ENCODE measurements at regions not wholly inside any gene's neighbourhood (a gene's known extent, or its start where the extent isn't known, plus 50 kb on each side); places are given as distances from the start of the nearest gene placed in this dataset.
"Not testable (repeated sequence)": the region's sequence is repeated elsewhere in the genome, so short reads cannot be mapped to it uniquely, and the experiment has no call there.

DNA sequence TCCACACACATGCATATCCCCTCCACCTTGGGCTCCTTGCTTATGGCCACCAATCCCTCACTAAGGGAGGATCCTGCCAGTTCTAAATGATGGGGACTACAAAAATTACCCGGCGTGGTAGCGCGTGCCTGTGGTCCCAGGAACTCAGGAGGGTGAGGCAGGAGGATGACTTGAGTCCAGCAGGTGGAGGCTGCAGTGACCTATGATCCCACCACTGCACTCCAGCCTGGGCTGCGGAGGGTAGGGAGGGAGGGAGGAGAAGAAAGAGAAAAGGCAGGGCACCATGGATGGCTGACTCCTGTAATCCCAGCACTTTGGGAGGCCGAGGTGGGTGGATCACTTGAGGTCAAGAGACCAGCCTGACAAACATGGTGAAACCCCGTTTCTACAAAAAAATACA is 66.0 kb upstream of the SPN start:
- 48% methylated on average over 7 of the region's 7 CpGs for WGBS (ENCODE audit: low lambda C conversion rate)
- DNase-seq (ENCODE audit: low spot score); H3K9ac ChIP-seq (ENCODE audit: insufficient read depth, low read depth, low read length); CTCF ChIA-PET (ENCODE audit: low intra/inter-chr PET ratio, low total read pairs); H4K20me1 ChIP-seq (ENCODE audit: insufficient read depth, low read length); H3K27me3 ChIP-seq (ENCODE audit: control insufficient read depth in 1 of 2, insufficient read depth in 2 of 2, low read length in 2 of 2); ATAC-seq; H3K36me3 ChIP-seq (replicated peaks in 1 of 2; ENCODE audit: control insufficient read depth in 1 of 2, insufficient read depth in 2 of 2, low read length in 2 of 2); intact Hi-C loops (cut with micrococcal nuclease; ENCODE audit: unreplicated experiment); H3K9me3 ChIP-seq (ENCODE audit: low read length); FAIRE-seq; BruUV-seq (replicated peaks); H3K27ac ChIP-seq (ENCODE audit: extremely low read length, insufficient read depth, low read length); H3K4me3 ChIP-seq (replicated peaks in 1 of 3; ENCODE audit: insufficient read depth in 1 of 3, low read depth in 2 of 3, low read length in 3 of 3); H2AFZ ChIP-seq (ENCODE audit: low read length); POLR2A ChIA-PET; TF ChIP-seq NR2F6 (IDR thresholded peaks at IDR 0.05): not testable (repeated sequence)
- Histone ChIP-seq H3K4me2 (ENCODE audit: low read depth, low read length) (peak overlapping the region; percentile 18; the same call in 1 of the 2 replicates), H3K79me2 (ENCODE audit: insufficient read depth, low read length) (peaks cover 13% of the 10 kb centered on the region), H3K4me1 (ENCODE audit: insufficient read depth, low read length) (peaks cover 62% of the 10 kb centered on the region)
- in situ Hi-C loops (cut with HindIII; ENCODE audit: extremely low pct_ligation_motif_present, low pct_unique_long_range_greater_than_20kb) = loop anchor here (25.0 kb wide), 1 partner anchor 740 kb away; no protein-coding TSS in a partner anchor
- TF ChIP-seq, protein P1, sequence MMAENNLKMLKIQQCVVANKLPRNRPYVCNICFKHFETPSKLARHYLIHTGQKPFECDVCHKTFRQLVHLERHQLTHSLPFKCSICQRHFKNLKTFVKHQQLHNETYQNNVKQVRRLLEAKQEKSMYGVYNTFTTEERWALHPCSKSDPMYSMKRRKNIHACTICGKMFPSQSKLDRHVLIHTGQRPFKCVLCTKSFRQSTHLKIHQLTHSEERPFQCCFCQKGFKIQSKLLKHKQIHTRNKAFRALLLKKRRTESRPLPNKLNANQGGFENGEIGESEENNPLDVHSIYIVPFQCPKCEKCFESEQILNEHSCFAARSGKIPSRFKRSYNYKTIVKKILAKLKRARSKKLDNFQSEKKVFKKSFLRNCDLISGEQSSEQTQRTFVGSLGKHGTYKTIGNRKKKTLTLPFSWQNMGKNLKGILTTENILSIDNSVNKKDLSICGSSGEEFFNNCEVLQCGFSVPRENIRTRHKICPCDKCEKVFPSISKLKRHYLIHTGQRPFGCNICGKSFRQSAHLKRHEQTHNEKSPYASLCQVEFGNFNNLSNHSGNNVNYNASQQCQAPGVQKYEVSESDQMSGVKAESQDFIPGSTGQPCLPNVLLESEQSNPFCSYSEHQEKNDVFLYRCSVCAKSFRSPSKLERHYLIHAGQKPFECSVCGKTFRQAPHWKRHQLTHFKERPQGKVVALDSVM (CRISPR knock-in tag; IDR thresholded peaks at IDR 0.05) = peak; percentile 94
- TF ChIP-seq HNF4A (CRISPR knock-in tag; IDR thresholded peaks at IDR 0.05) (peak; percentile 37; the same call in 1 of the 2 replicates), ZNF792 (CRISPR knock-in tag; IDR thresholded peaks at IDR 0.05) (0 out of 2 replicates have a peak, but pooled peaks have one; percentile 41), NR2F6 (CRISPR knock-in tag; IDR thresholded peaks at IDR 0.05) (peak; percentile 67; the same call in 1 of the 2 replicates), NR2F1 (CRISPR knock-in tag; IDR thresholded peaks at IDR 0.05) (peak in 1 of 2 experiments; percentile 39; a peak in 1 of 4 replicates), ZMYM3 (CRISPR knock-in tag; IDR thresholded peaks at IDR 0.05) (peak; percentile 64; the same call in 1 of the 2 replicates)
- TF ChIP-seq, protein P2, sequence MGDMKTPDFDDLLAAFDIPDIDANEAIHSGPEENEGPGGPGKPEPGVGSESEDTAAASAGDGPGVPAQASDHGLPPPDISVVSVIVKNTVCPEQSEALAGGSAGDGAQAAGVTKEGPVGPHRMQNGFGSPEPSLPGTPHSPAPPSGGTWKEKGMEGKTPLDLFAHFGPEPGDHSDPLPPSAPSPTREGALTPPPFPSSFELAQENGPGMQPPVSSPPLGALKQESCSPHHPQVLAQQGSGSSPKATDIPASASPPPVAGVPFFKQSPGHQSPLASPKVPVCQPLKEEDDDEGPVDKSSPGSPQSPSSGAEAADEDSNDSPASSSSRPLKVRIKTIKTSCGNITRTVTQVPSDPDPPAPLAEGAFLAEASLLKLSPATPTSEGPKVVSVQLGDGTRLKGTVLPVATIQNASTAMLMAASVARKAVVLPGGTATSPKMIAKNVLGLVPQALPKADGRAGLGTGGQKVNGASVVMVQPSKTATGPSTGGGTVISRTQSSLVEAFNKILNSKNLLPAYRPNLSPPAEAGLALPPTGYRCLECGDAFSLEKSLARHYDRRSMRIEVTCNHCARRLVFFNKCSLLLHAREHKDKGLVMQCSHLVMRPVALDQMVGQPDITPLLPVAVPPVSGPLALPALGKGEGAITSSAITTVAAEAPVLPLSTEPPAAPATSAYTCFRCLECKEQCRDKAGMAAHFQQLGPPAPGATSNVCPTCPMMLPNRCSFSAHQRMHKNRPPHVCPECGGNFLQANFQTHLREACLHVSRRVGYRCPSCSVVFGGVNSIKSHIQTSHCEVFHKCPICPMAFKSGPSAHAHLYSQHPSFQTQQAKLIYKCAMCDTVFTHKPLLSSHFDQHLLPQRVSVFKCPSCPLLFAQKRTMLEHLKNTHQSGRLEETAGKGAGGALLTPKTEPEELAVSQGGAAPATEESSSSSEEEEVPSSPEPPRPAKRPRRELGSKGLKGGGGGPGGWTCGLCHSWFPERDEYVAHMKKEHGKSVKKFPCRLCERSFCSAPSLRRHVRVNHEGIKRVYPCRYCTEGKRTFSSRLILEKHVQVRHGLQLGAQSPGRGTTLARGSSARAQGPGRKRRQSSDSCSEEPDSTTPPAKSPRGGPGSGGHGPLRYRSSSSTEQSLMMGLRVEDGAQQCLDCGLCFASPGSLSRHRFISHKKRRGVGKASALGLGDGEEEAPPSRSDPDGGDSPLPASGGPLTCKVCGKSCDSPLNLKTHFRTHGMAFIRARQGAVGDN (CRISPR knock-in tag; IDR thresholded peaks at IDR 0.05) = peak; percentile 31; the same call in 1 of the 2 replicates

Measured in HepG2 (cell line).